Endothelial cell (in vitro differentiated cells): ENCODE measurements at regions not wholly inside any gene's neighbourhood (a gene's known extent, or its start where the extent isn't known, plus 50 kb on each side); places are given as distances from the start of the nearest gene placed in this dataset.

ENCODE experiments used
- DNase-seq: peaks from one replicate; pipeline ENCODE4 v3.0.0; 2021; ENCODE audit warnings: low spot score
- H3K27ac Mint-ChIP-seq: one replicate; pipeline ENCODE4 v1.8.0; 2021; ENCODE audit warnings: mixed read lengths, inconsistent platforms; ENCODE audit not compliant: unreplicated experiment
- H3K27me3 Mint-ChIP-seq: one replicate; pipeline ENCODE4 v1.8.0; 2021; ENCODE audit warnings: mild to moderate bottlenecking, moderate library complexity, mixed read lengths, inconsistent platforms; ENCODE audit not compliant: unreplicated experiment
- H3K36me3 Mint-ChIP-seq: one replicate; pipeline ENCODE4 v1.8.0; 2021; ENCODE audit warnings: mild to moderate bottlenecking, low read depth, mixed read lengths, inconsistent platforms; ENCODE audit not compliant: unreplicated experiment
- H3K4me1 Mint-ChIP-seq: one replicate; pipeline ENCODE4 v1.8.0; 2021; ENCODE audit warnings: mild to moderate bottlenecking, mixed read lengths, inconsistent platforms; ENCODE audit not compliant: unreplicated experiment
- H3K4me3 Mint-ChIP-seq: one replicate; pipeline ENCODE4 v1.8.0; 2021; ENCODE audit warnings: mild to moderate bottlenecking, mixed read lengths, inconsistent platforms; ENCODE audit not compliant: unreplicated experiment
- H3K9me3 Mint-ChIP-seq: one replicate; pipeline ENCODE4 v1.8.0; 2021; ENCODE audit warnings: mixed read lengths, inconsistent platforms; ENCODE audit not compliant: unreplicated experiment
- TF ChIP-seq, protein P1 (sequence below): fragments of 200-600 bp; sonication (generic); IDR thresholded peaks from one replicate; pipeline ENCODE4 v1.5.0; 2021; ENCODE audit warnings: antibody characterized with exemption; ENCODE audit not compliant: unreplicated experiment

DNA sequence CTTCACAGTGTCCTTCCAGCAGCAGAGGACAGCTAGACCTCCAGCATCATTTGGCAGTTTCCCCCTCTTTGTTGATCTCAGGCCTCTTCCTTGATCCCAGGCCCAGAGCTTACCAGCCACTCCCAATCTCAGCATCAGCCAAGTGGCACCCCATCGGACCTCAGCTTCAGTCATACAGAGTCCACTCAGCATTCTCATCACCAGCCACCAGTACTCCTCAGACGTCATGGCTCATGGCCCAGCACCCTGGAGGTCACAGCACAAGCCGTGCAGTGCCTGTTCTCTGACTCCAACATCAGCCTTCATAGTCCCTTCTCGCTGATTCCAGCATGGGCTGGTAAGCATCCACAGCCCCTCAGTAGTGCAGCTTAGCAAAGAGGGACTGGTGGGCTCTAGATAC, 487.6 kb upstream of the DAB1 start:
- H3K9me3 Mint-ChIP-seq, result no peaks in the 10 kb centered on the region
- no peaks in the 10 kb centered on the region for H3K4me1 Mint-ChIP-seq
- TF ChIP-seq, protein P1, sequence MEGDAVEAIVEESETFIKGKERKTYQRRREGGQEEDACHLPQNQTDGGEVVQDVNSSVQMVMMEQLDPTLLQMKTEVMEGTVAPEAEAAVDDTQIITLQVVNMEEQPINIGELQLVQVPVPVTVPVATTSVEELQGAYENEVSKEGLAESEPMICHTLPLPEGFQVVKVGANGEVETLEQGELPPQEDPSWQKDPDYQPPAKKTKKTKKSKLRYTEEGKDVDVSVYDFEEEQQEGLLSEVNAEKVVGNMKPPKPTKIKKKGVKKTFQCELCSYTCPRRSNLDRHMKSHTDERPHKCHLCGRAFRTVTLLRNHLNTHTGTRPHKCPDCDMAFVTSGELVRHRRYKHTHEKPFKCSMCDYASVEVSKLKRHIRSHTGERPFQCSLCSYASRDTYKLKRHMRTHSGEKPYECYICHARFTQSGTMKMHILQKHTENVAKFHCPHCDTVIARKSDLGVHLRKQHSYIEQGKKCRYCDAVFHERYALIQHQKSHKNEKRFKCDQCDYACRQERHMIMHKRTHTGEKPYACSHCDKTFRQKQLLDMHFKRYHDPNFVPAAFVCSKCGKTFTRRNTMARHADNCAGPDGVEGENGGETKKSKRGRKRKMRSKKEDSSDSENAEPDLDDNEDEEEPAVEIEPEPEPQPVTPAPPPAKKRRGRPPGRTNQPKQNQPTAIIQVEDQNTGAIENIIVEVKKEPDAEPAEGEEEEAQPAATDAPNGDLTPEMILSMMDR, result no peak
- no peak overlapping the region for H3K27ac Mint-ChIP-seq
- H3K36me3 Mint-ChIP-seq, result no peaks in the 10 kb centered on the region
- H3K4me3 Mint-ChIP-seq, result no peak overlapping the region
- H3K27me3 Mint-ChIP-seq, result peaks cover 1% of the 10 kb centered on the region
- no peak for DNase-seq

GRCh38 chr1:57910782-57911181, 486.9 kb upstream of the DAB1 start:
- Mint-ChIP-seq H3K36me3 (no peaks in the 10 kb centered on the region), H3K4me3 (no peak overlapping the region), H3K4me1 (no peaks in the 10 kb centered on the region), H3K27ac (no peak overlapping the region), H3K9me3 (no peaks in the 10 kb centered on the region), H3K27me3 (peaks cover 1% of the 10 kb centered on the region)
- DNase-seq, result no peak
- TF ChIP-seq, protein P1, result no peak

DNA sequence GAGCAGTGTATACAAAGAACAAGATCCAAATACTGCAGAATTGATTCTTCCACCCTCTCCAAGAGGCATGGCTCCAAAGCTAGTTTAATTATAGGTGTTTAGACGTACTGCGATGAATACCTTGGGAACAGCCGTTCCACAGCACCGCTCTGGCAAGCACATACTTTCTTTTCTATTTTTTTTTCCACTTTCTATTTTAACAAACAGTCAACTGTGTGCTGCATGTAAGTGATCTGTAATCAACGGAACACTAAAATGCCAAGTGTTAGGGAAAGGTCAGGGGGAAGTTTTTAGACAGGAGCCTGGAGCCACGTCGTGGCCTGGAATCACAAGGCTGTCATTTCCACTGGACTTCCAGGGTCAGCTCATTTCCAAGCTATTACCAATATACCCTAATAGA, 486.4 kb upstream of the DAB1 start:
- H3K4me3 Mint-ChIP-seq, result no peak overlapping the region
- no peak overlapping the region for H3K27ac Mint-ChIP-seq
- TF ChIP-seq, protein P1, result no peak

DNA sequence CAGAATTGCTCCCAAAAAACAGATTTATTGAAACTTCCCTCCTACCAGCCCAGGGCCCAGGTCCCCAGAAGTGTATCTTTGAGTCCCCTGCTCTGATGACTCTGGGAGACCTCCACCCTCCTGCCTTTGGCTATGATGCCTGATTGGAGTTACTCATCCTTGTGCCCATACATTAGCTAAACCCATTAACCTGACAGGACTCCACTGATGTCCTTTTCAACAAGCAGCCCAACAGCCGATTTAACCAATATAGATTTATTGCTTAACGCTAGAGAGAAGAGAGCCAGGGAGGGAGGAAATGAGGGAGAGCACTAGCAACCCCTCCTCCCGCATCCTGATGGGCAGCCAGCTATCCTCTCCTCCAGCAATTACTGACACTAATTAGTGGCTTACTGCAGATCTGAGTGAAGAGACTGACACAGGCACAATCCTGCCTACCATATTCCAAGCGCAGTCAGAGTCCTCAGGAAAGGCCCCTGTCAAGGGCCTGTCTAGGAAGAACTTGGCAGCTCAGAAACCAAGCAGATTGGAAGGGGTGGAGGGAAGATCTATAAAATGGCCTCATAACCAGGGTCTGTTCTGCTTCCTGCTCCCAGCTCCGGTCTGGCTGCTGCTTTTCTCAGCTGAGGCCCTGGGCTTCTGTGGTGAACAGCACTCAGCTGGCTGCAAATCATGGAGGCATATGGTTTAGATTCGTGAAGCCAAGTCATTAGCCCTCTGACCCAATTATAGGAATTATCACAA, 484.5 kb upstream of the DAB1 start:
- Mint-ChIP-seq H3K4me3 (no peak overlapping the region), H3K4me1 (no peaks in the 10 kb centered on the region), H3K36me3 (no peaks in the 10 kb centered on the region), H3K9me3 (no peaks in the 10 kb centered on the region), H3K27me3 (no peaks in the 10 kb centered on the region), H3K27ac (no peak overlapping the region)
- TF ChIP-seq, protein P1, result no peak
- no peak for DNase-seq

More for the DNA sequence above, 486.4 kb upstream of the DAB1 start:
- Mint-ChIP-seq H3K4me1 (no peaks in the 10 kb centered on the region), H3K9me3 (no peaks in the 10 kb centered on the region), H3K27me3 (peaks cover 1% of the 10 kb centered on the region), H3K36me3 (no peaks in the 10 kb centered on the region)
- no peak for DNase-seq

GRCh38 chr1:57901208-57901919, 477.5 kb upstream of the DAB1 start:
- Mint-ChIP-seq H3K4me1 (no peaks in the 10 kb centered on the region), H3K9me3 (no peaks in the 10 kb centered on the region), H3K4me3 (no peak overlapping the region), H3K27me3 (no peaks in the 10 kb centered on the region), H3K36me3 (no peaks in the 10 kb centered on the region), H3K27ac (no peak overlapping the region)
- TF ChIP-seq, protein P1, result no peak
- DNase-seq, result no peak
